CD4-positive, CD25-positive, alpha-beta regulatory T cell (primary cell): ENCODE measurements at regions not wholly inside any gene's neighbourhood (a gene's known extent, or its start where the extent isn't known, plus 50 kb on each side); places are given as distances from the start of the nearest gene placed in this dataset.

ENCODE experiments used
- ATAC-seq, 2 donors: fragments of 150-1000 bp; cut with Tn5 transposase; one replicate each; pipeline ENCODE4 v1.10.0; 2021; ENCODE audit warnings: low read depth in 2 of 2, moderate number of reproducible peaks in 2 of 2, moderate library complexity in 1 of 2
- DNase-seq, 3 donors: peaks; one replicate each; pipeline versions ENCODE4 v3.0.0 to v3.0.0-alpha.2; 2012 to 2022; ENCODE audit warnings: mixed read lengths in 1 of 3
- H3K27ac ChIP-seq: one replicate; pipeline ENCODE4 v1.7.0; 2013; ENCODE audit warnings: mild to moderate bottlenecking, low read length; ENCODE audit not compliant: insufficient read depth, poor library complexity, severe bottlenecking
- H3K27me3 ChIP-seq: one replicate; pipeline ENCODE4 v1.7.0; 2013; ENCODE audit warnings: low read length; ENCODE audit not compliant: control insufficient read depth, insufficient read depth
- H3K36me3 ChIP-seq: one replicate; pipeline ENCODE4 v1.7.0; 2013; ENCODE audit warnings: mild to moderate bottlenecking, low read length, moderate library complexity; ENCODE audit not compliant: control insufficient read depth, insufficient read depth
- H3K4me1 ChIP-seq: 2 replicates; pipeline ENCODE4 v1.7.0; 2013; ENCODE audit warnings: mild to moderate bottlenecking, low read length; ENCODE audit not compliant: insufficient read depth, control insufficient read depth, poor library complexity, severe bottlenecking
- H3K4me3 ChIP-seq: one replicate; pipeline ENCODE4 v1.7.0; 2013; ENCODE audit warnings: low read depth, mild to moderate bottlenecking, low read length, moderate library complexity
- H3K9me3 ChIP-seq, 2 experiments: 1 replicate in 1 of 2; 2 replicates in 1 of 2; pipeline ENCODE4 v1.7.0; 2013; ENCODE audit warnings: low read length in 2 of 2, mild to moderate bottlenecking in 1 of 2, moderate library complexity in 1 of 2; ENCODE audit not compliant: control insufficient read depth in 2 of 2
- H3K27ac Mint-ChIP-seq, 3 donors: one replicate each; pipeline ENCODE4 v1.8.0; 2020 to 2022; ENCODE audit warnings: mild to moderate bottlenecking in 3 of 3, mixed read lengths in 3 of 3, moderate library complexity in 2 of 3
- H3K27me3 Mint-ChIP-seq: one replicate; pipeline ENCODE4 v1.8.0; 2022; ENCODE audit warnings: mild to moderate bottlenecking, mixed read lengths
- H3K36me3 Mint-ChIP-seq: one replicate; pipeline ENCODE4 v1.8.0; 2020; ENCODE audit warnings: mixed read lengths
- H3K4me1 Mint-ChIP-seq, 4 donors: one replicate each; pipeline ENCODE4 v1.8.0; 2020 to 2022; ENCODE audit warnings: mixed read lengths in 4 of 4, mild to moderate bottlenecking in 1 of 4
- H3K4me3 Mint-ChIP-seq, 4 donors: one replicate each; pipeline ENCODE4 v1.8.0; 2020 to 2022; ENCODE audit warnings: mild to moderate bottlenecking in 4 of 4, mixed read lengths in 4 of 4, moderate library complexity in 3 of 4
- H3K9me3 Mint-ChIP-seq, 7 donors: one replicate each; pipeline ENCODE4 v1.8.0; 2020 to 2022; ENCODE audit warnings: mixed read lengths in 7 of 7, mild to moderate bottlenecking in 3 of 7, moderate library complexity in 2 of 7

GRCh38 chr7:19410106-19410505 lies 264.9 kb upstream of the FERD3L start:
- H3K27ac ChIP-seq = no peak overlapping the region
- no peak overlapping the region for H3K4me3 ChIP-seq
- no peaks in the 10 kb centered on the region for H3K27me3 ChIP-seq
- H3K4me3 Mint-ChIP-seq = no peak overlapping the region
- H3K9me3 Mint-ChIP-seq = peaks cover 0 to 10% (median 3%) of the 10 kb centered on the region in 7 donors
- DNase-seq (no peak), ATAC-seq (no peak)
- H3K9me3 ChIP-seq = no peaks in the 10 kb centered on the region
- H3K27ac Mint-ChIP-seq = no peak overlapping the region
- no peaks in the 10 kb centered on the region for H3K36me3 Mint-ChIP-seq
- no peaks in the 10 kb centered on the region for H3K36me3 ChIP-seq
- H3K27me3 Mint-ChIP-seq = no peaks in the 10 kb centered on the region
- H3K4me1 Mint-ChIP-seq = no peaks in the 10 kb centered on the region
- H3K4me1 ChIP-seq = no peaks in the 10 kb centered on the region

GRCh38 chr7:19408706-19409220 lies 263.5 kb upstream of the FERD3L start:
- no peak for DNase-seq
- H3K9me3 ChIP-seq = no peaks in the 10 kb centered on the region
- H3K9me3 Mint-ChIP-seq = peaks cover 0 to 7% (median 3%) of the 10 kb centered on the region in 7 donors

GRCh38 chr7:19407270-19407669 lies 262.0 kb upstream of the FERD3L start:
- no peaks in the 10 kb centered on the region for H3K27me3 ChIP-seq
- no peaks in the 10 kb centered on the region for H3K4me1 ChIP-seq
- H3K36me3 ChIP-seq = no peaks in the 10 kb centered on the region
- H3K9me3 ChIP-seq = no peaks in the 10 kb centered on the region
- no peak overlapping the region for H3K4me3 ChIP-seq
- no peak overlapping the region for H3K27ac ChIP-seq
- ATAC-seq = no peak
- H3K27me3 Mint-ChIP-seq = no peaks in the 10 kb centered on the region
- H3K27ac Mint-ChIP-seq = no peak overlapping the region
- no peaks in the 10 kb centered on the region for H3K36me3 Mint-ChIP-seq
- H3K4me3 Mint-ChIP-seq = no peak overlapping the region
- peaks cover 0 to 7% (median 1%) of the 10 kb centered on the region in 7 donors for H3K9me3 Mint-ChIP-seq
- no peak for DNase-seq
- no peaks in the 10 kb centered on the region for H3K4me1 Mint-ChIP-seq

More at GRCh38 chr7:19408706-19409220, 263.5 kb upstream of the FERD3L start:
- Histone ChIP-seq H3K27ac (no peak overlapping the region), H3K36me3 (no peaks in the 10 kb centered on the region), H3K4me1 (no peaks in the 10 kb centered on the region), H3K4me3 (no peak overlapping the region), H3K27me3 (no peaks in the 10 kb centered on the region)
- ATAC-seq = no peak
- Mint-ChIP-seq H3K27ac (no peak overlapping the region), H3K4me3 (no peak overlapping the region), H3K27me3 (no peaks in the 10 kb centered on the region), H3K4me1 (no peaks in the 10 kb centered on the region), H3K36me3 (no peaks in the 10 kb centered on the region)

- Mint-ChIP-seq H3K9me3 (peaks cover 0 to 5% (median 0%) of the 10 kb centered on the region in 7 donors), H3K27ac (no peak overlapping the region), H3K4me1 (no peaks in the 10 kb centered on the region), H3K4me3 (no peak overlapping the region), H3K27me3 (no peaks in the 10 kb centered on the region), H3K36me3 (no peaks in the 10 kb centered on the region)
- Histone ChIP-seq H3K36me3 (no peaks in the 10 kb centered on the region), H3K4me1 (no peaks in the 10 kb centered on the region), H3K9me3 (no peaks in the 10 kb centered on the region), H3K4me3 (no peak overlapping the region), H3K27ac (no peak overlapping the region), H3K27me3 (no peaks in the 10 kb centered on the region)
- ATAC-seq (no peak), DNase-seq (no peak)
Measured at GRCh38 chr7:19405541-19405940, 260.3 kb upstream of the FERD3L start.

- Histone ChIP-seq H3K36me3 (no peaks in the 10 kb centered on the region), H3K27ac (no peak overlapping the region), H3K4me3 (no peak overlapping the region), H3K4me1 (no peaks in the 10 kb centered on the region), H3K9me3 (no peaks in the 10 kb centered on the region), H3K27me3 (no peaks in the 10 kb centered on the region)
- Mint-ChIP-seq H3K27me3 (no peaks in the 10 kb centered on the region), H3K9me3 (peaks cover 0 to 6% (median 0%) of the 10 kb centered on the region in 7 donors), H3K36me3 (no peaks in the 10 kb centered on the region), H3K27ac (no peak overlapping the region), H3K4me3 (no peak overlapping the region), H3K4me1 (no peaks in the 10 kb centered on the region)
- ATAC-seq (no peak), DNase-seq (no peak)
Measured at GRCh38 chr7:19404912-19405329, 259.7 kb upstream of the FERD3L start.

GRCh38 chr7:19403691-19404090 lies 258.5 kb upstream of the FERD3L start:
- DNase-seq (no peak), ATAC-seq (no peak)
- no peaks in the 10 kb centered on the region for H3K36me3 Mint-ChIP-seq
- peaks cover 0 to 7% (median 2%) of the 10 kb centered on the region in 7 donors for H3K9me3 Mint-ChIP-seq
- no peak overlapping the region for H3K4me3 Mint-ChIP-seq
- H3K9me3 ChIP-seq = no peaks in the 10 kb centered on the region
- no peaks in the 10 kb centered on the region for H3K36me3 ChIP-seq
- no peak overlapping the region for H3K27ac ChIP-seq
- no peak overlapping the region for H3K4me3 ChIP-seq
- no peaks in the 10 kb centered on the region for H3K4me1 ChIP-seq
- H3K27me3 Mint-ChIP-seq = no peaks in the 10 kb centered on the region
- H3K27ac Mint-ChIP-seq = no peak overlapping the region
- no peaks in the 10 kb centered on the region for H3K4me1 Mint-ChIP-seq
- no peaks in the 10 kb centered on the region for H3K27me3 ChIP-seq

- Mint-ChIP-seq H3K4me3 (no peak overlapping the region), H3K27me3 (no peaks in the 10 kb centered on the region), H3K36me3 (no peaks in the 10 kb centered on the region), H3K27ac (no peak overlapping the region), H3K9me3 (peaks cover 0 to 12% (median 3%) of the 10 kb centered on the region in 7 donors), H3K4me1 (peaks cover 0 to 6% (median 0%) of the 10 kb centered on the region in 4 donors)
- no peak for DNase-seq
- Histone ChIP-seq H3K9me3 (no peaks in the 10 kb centered on the region), H3K27me3 (no peaks in the 10 kb centered on the region), H3K36me3 (no peaks in the 10 kb centered on the region), H3K4me1 (no peaks in the 10 kb centered on the region), H3K27ac (no peak overlapping the region), H3K4me3 (no peak overlapping the region)
- ATAC-seq = no peak
Measured at GRCh38 chr7:19401461-19401860, 256.2 kb upstream of the FERD3L start.

- Histone ChIP-seq H3K27ac (no peak overlapping the region), H3K4me1 (no peaks in the 10 kb centered on the region), H3K9me3 (no peaks in the 10 kb centered on the region), H3K27me3 (no peaks in the 10 kb centered on the region), H3K36me3 (no peaks in the 10 kb centered on the region), H3K4me3 (no peak overlapping the region)
- ATAC-seq (no peak), DNase-seq (no peak)
- no peak overlapping the region for H3K4me3 Mint-ChIP-seq
- peaks cover 0 to 6% (median 0%) of the 10 kb centered on the region in 4 donors for H3K4me1 Mint-ChIP-seq
- peaks cover 0 to 12% (median 3%) of the 10 kb centered on the region in 7 donors for H3K9me3 Mint-ChIP-seq
- H3K27ac Mint-ChIP-seq = no peak overlapping the region
- H3K27me3 Mint-ChIP-seq = no peaks in the 10 kb centered on the region
- no peaks in the 10 kb centered on the region for H3K36me3 Mint-ChIP-seq
Measured at GRCh38 chr7:19400758-19401254, 255.6 kb upstream of the FERD3L start.
